ENCODE measurements at regions not wholly inside any gene's neighbourhood (a gene's known extent, or its start where the extent isn't known, plus 50 kb on each side); places are given as distances from the start of the nearest gene placed in this dataset.

DNA sequence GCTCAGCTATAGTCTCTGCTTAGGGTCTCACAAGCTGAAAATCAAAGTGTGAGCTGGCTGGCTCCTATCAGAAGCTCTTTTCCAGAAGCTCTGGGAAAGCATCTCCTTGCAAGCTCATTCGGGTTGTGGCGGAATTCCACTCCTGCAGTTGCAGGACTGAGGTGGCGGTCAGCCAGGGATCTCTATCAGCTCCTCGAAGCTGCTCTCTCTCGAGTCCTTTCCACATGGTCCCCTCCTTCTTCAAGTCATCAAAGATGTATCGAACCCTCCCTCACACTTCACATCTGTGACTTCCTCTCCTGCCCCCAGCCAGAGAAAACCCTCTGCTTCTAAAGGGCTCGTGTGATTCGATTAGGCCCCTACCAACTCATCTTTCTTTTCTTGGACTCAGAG is 141.7 kb downstream of the ZFP36L2 start:
- DNase-seq, result no peak

DNA sequence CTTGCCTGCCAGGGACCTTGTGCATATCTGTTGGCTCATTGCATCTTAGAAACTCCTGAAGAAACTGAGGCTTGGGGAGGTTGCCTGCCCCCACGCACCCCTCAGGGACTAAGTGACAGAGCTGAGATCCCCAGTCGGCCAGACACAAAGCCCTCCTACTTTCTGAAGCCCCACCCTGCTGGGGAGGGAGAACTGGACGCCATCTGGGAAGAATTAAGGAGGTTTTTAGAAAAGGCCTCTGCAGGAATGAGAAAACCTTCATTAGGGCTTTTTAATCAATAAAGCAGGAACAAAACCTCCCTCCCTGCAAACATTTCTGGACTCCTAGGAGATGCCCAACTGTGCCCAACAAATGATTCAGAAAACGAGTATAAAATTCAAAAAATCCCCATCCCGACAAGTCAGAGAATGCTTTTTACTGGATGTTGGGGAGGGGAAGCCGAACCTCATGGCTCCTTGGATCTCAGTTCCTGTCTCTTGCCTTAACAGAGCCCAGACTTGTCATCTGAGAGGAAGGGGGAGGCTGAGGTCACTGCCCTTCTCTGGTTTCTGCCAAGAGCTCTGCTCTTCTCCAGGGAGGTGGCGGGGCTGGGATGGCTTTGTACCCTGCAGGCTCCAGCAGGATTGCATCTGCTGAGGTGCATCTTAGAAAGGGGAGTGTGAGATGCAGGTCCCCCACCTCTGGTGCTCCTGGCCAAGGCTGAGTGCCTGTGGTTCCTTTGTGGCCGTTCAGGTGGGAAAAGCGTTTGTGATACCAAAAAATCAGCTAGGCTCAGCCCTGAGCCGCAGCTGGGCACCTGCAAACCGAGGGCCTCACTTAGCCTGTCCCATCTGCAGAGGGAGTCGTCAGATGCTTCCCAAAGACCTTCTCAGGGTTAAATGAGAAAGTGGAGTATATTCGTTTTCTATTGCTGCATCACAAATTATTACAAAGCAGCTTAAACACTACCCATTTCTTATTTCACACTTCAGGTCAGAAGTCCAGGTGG is 142.4 kb downstream of the ZFP36L2 start:
- DNase-seq, result no peak

DNA sequence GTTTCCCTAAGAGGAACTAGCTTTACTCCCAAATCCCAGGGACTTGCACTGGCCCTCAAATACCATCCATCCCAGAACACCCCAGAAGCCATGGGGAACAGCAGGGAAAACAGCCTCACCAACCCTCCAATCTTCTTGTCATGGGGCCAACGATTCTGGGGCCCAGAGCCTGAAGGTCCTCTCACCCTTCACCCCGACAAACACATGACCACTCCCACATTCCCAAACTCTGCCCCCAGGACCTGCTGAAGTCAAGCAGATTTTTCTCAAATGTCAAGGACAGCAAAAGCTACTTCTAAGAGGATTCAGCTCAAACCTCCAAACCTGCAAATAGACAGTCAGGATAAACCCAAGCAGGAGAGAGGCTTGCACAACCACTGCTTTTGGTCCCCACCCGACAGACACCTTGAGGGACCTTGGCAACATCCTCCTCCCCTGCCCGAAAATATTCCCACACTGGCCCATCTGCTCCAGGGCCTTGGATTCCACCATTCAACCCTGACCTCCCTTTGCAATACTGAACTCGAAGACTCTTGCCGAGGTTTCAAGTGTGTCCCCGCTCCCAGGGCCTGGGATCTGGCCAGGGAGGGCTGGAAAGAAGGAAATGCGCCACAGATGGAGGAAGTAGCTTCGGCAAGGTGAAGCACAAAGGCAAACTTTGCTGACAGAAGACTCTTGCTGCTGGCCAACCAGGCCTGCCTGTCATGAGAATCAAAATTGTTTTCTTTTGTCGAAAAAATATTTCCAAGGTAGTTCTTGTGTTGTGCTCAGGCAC is 143.3 kb downstream of the ZFP36L2 start:
- no peak for DNase-seq

DNA sequence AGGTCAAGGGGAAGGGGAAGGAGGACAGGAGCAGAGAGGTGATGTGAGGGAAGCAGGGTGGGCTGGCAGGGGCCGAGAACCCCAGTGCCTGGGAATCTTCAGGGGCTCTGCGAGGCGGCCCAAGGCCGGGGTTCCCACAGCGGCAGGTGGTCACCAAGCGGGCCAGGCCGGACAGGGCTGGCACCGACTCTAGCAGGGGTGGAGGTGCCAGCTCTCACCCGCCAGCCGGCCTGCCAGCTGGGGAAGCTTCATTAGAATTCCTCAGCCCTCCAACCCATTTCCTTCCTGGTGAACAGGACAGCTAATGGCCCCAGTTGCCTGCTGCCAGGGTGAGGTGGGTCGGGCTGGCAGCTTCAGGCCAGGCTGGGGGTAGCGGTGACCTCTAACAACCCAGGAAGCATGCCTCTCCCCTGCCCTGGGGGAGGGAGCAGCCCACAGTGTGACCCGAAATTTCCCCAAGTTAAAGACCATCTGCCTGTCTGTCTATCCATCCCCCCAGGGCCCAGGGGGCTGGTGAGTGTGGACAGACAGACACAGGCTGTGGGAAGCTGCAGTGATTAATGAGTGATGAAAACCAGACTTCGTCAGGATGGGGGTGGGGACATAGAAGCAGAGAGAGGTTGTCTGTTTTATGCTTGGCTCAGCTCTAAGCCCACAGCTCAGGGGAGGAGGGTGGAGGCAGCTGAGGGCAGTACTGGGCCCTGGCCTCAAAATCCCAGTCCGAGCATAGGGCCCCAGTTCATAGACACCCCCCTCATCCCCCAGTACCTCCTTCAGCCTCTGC is 144.1 kb downstream of the ZFP36L2 start:
- DNase-seq, result no peak

DNA sequence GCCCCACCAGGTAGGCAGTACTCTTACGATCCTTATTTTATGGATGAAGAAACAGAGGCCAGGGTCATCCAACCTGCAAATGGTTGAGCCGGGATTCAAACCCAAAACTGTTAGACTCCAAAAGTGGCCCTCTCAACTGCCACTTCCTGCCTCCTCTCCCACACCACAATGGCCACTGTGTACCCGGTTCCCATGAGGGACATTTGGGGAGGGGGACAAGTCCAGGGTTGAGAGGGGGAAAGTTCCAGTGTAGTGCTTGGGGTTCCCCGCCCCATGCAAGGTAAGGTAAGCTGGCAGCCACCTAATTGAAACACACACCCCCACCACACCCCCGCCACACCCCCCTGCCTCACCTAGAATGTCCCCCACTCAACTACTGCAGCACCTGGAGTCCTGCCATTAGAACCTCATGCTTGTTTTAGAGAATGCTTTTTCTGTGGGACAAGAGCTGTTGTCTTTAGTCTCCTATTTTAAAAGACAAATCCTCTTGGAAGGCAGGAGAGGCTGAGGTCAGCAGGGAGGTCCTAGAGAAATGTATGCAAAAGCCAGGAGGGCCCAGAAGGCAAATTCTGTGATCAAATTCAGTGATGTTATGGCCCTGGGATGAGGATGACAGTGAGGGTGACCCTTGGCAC is 145.2 kb downstream of the ZFP36L2 start:
- DNase-seq, result no peak

DNA sequence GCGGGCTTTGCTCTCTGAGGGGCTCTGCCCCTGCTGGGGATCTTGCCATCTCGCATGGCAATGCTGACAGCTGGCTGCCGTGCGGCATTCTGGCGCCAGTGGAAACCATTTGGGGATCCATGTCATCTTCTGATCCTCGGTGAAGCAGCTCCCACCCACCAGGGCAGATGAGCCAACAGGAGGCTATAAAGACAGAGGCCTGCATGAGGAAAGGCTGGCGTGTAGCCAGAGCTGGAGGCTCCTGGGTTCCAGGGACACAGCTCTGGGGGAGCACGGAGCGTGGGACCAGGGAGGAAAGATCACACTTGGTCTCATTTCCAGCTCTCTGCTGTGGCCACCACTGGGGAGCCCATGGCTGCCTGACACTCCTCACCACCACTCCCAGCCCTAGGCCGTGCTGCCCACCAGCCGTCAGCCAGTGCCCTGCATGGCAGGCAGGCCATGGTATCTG is 145.8 kb downstream of the ZFP36L2 start:
- DNase-seq, result no peak

DNA sequence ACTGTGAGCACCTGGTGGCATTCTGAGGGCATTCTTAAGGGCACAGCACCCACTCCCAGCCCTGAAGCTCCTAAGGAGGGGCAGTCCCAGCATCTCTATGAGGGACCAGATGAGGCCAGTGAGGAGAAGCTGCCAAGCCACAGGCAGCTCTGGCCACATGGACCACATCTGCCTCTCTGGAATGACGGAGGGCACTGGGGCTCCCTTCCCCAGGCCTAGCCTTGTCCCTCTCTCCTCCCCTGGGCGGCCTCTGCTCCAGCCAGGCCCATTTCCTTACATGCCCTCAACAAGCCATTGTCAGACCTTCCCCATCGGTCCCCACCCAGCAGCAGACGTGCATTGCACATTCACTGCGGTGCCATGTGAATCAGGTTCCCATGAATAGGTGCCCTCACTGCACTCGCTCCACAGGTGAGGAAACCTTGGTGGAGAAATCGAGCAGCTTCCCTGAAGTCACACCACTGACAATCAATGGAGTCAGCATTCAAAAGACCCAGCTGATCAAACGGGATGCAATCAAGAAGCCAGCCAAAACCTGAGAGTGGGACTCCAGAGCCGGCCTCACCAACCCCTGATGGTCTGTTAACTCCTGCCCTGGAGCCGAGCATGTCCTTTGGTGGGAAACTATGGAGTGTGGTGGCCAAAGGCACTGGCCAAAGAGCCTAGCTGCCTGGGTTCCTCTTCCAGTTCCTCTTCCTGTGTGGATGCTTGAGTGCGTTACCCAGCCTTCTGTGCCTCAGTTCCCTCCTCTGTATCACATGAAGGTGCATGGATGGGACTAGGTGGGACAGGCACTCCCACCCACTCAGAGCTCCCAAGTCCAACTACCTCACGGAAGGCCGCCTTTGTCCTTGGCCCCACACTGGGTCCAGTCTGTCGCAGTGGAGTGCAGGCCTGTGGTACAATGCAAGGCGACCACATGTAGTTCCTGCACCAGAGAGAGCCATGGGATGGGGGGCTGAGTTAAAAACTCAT is 147.3 kb downstream of the ZFP36L2 start:
- DNase-seq, result no peak

DNA sequence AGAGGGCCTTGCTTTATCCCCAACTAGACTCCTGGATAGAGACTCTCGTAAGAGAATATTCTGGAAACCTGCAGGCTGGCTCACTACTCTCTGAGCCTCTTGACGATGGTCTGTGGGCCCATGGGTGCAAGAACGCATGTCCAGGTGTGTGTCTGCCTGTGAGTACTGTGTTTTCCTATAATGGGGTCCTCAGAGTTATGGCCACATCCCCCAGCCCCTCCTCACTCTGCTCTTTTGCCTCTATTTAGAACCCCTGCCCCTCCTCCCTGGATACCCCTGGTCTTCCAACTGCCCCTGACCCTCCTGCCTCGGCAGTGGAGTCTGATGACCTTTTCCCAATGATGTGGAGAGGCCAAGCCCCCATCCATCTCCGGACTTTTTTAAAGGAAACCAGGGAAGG is 148.1 kb downstream of the ZFP36L2 start:
- DNase-seq, result no peak

DNA sequence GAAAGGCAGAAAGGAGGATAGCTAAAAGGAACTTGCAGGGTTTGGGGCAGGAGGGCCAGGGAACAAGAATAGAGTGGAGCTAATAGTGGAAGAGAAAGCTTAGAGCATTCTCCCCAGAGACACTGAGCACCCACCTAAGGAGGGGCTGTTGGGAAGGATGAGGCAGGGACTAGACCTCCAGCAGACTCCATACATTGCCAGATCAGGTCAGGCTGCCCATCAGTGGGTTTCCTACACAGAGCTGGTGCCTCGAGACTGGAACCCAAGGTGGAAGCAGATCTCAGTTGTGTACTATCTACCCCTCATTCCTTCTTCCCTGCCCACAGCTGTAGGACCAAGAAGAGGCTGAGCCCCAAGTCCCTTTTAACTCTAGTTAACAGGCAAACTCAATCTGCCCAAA is 148.5 kb downstream of the ZFP36L2 start:
- no peak for DNase-seq

DNA sequence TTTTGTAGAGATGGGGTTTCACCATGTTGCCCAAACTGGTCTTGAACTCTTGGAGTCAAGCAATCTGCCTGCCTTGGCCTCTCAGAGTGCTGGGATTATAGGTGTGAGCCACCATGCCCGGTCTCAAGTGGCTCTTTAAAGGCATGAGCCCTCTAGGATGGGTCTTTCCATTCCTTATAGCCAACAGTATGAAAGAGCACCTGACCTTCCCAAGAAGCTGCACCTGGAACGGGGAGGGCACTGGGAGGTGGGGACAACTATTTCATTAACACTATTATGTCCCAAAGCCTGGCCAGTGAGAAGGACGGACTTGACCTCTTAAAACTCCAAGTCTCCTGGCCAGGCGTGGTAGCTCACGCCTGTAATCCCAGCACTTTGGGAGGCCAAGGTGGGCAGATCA is 149.7 kb downstream of the ZFP36L2 start:
- no peak for DNase-seq

DNA sequence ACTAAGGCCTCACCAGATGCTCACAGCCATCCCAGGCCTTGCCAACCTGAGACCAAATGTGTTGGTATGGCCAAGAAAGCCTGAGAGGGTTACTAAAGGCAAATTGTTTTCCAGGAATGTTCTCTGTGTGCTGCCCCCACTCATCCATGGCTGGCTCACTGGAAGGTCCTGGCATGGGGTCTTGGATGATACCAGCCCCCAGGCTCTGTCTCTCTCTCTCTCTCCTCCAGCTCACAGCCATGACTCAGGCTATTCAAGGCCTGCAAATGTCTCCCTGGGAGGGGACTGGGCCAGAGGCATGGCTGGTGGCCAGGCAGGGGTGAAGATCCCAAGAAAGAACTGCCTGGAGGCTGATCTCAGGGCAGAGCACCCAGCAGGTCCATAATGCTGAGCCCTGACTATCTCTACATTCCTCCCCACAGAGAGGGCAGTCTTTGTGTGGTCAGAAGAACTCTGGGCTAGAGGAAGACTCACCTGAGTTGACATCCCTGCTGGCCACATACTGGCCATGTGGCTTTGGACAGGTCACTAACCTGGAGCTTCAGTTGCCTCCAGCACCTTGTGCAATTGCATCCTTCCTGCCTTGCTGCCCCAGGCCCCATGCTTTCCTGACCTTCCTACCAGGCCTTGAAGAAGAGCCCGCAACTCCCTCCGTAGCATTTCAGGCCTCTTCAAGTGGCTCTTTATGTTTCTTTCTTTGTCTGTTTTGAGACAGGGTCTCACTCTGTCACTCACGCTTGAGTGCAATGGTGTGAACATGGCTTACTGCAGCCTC is 150.4 kb downstream of the ZFP36L2 start:
- DNase-seq, result no peak

DNA sequence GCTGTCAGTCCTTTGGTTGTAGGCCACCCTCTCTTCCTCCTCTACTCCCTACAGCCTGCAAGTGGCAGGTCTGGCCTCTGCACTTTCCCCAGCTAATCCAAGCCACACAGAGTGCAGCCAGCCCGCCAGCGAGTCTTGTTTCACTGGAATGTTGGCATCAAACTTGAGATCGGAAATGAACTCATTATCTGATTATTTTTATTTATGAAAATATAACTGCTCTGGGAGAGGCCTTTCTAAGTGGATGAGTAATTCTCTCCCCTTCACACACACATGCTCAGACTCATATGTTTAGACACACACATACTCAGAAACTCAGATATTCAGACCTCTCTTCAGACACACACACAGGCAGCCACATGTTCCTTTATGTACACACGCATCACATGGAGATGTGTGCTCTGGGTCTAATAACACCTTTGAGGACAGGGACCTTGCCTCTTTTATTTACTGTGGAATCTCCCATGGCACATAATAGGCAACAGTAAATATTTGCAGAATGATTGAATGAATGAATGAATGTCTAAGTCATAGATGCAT is 151.3 kb downstream of the ZFP36L2 start:
- DNase-seq, result no peak

DNA sequence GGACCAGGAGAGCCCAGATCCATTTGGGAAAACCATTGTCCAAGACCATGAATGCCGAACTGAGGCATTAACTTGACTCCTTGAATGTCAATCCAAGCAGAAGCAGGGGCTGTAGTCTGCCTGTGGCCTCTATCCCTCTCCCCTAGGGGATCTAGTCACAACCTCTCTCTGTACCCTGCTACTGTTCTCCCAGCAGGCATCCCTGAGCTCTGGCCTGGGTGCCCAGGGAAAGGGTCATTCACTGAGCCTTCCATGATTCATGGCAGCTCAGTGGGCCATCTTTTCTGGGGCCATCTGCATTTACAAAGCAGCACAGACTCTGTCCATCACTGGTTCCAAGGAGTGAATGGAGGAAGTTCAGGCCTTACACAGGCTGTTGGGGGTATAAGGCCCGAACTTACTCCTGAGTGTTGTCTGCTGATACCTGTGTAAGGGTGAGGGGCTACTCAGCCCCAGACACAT is 151.8 kb downstream of the ZFP36L2 start:
- no peak for DNase-seq

DNA sequence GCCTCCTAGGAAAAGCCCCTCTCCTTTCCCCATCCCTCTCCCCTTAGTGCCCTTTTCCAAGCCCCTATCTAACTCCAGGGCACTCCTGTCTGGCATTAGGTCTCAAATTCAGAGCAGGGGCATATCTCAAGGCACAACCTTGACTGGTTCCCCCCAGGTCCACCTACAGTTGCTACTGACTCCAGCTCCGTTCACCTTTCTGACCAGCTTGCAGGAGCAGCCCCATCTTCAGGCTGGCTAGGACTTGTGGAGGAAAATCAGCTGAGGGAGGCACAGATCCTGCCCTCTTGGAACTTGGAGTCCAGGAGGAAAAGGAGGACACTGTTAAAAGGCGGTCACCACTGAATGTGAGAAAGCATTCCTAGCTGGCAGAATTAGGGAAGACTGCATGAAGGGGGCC is 152.4 kb downstream of the ZFP36L2 start:
- DNase-seq, result no peak

DNA sequence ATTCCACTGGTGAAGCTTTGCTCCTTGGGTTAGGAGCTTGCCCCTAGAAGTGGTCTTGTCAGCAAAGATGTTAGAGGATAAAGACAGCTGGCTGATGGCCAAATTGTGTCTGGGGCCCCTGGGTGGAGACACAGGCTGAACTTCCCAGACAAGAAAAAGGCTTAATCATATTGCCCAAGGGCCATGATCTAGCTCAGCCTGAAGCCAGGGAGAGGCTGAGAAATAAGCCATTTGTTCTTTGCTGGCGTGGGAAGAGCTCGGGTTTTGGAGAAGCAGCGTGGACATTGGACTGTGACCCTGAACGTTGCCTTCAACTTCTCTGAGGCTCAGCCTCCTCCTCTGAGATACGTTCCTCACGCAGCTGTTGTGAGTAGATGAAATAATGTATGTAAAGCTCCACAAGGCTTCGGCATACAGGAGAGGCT is 153.0 kb downstream of the ZFP36L2 start:
- DNase-seq, result no peak

DNA sequence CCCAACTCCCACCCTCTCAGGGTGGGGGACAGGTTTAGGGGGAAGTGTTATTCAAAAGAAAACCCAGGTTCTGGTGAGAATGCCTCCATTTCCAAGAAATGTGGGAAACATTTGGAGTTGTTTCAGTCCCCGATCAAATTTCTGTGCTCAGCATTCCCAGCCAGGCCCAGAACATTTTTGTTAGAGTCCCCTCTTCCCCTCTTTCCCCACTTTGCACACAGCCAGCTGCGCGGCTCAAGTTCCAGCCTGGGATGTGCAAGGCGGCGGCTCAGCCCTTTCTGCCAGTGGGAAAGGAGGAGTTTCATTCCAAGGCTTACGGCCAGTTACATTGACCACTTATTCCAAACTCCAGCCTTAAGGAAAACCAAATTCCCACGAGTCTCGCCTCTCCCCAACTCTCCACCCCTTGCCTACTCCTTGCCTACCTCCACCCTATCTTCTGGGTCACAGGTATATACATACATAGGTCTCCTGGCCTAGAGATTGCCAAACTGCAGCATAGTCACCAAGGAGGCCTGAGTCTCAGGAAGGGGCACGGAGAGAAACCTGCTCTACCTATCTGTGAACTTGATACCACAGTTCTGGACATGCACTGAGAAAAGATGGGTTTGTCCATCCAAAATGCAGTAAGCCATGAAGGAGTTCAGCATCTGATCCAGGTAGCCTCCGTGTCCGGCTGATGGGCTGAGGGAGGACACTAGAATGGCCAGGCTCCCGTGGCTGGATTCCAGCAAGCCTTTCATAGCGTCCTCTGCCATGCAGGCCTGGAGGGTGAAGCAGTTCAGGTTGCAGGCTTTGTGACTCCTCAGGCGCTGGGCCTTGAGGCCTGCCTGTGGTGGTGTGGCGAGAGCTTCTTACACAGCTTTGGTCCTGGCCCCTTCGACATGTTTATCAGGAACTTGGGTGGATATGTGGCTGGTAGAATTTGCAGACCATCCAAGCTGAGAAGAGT is 154.5 kb downstream of the ZFP36L2 start:
- no peak for DNase-seq

DNA sequence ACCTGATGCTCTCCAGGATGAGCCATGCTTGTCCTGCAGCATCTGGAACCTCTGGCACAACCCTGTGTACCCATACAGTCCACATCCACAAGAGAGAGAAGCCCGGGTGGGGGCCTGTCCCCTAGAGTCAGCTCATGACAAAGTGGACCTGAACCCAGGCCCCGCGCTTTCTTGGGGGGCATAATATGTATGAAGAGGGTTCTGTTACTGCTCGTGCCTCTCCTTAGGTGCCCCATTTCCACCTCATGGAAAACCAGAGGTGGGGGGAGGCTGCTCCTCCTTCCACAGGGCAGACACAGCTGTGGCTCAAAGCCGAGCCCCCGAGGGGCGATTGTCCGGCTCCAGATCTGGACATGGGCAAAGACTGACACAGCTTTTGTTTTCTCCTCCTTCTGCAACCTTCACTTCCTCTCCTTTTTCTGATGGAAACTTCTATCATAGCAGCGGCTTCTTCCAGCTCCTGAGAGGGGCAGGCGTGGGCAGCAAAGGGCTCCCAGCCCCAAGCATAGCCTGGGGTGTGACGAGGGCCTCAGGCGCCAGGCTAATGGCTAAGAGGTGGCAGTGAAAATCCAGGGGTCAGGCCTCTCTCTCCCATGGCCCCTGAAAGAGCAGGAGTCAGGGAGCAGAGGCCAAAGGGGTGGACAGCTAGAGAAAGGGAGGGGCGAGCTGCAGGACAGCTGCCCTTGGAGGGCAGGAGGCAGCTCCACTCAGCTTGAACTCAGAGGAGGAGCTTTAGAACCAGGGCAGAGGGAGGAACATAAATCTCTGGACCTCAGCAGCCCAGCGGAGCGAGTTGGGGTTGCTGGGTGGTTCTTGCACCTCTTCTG is 155.5 kb downstream of the ZFP36L2 start:
- DNase-seq, result no peak

DNA sequence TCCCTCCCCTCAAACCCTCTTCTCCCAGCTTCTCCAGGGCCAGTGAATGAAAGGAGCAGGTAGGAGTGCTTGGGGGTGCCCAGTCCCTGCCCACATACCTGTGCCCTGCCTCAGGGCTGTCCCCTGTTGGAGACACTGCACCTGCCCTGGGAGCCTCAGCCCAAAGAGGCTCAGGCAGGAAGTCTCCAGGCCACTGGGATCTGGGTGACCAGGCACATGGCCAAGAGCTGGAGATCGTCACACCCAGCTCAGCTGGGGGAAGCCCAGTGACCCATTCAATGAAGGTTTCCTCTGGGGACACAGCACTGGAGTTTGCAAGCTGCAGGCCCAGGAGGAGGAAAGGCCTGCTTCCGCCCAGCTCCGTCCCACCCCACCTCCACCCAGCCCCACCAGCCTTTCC is 156.4 kb downstream of the ZFP36L2 start:
- DNase-seq, result no peak

Data from CD4-positive, alpha-beta T cell treated with Interleukin-21 for 1 hour (primary cell).